Retinal pigment epithelial cell (primary cell): ENCODE measurements at regions not wholly inside any gene's neighbourhood (a gene's known extent, or its start where the extent isn't known, plus 50 kb on each side); places are given as distances from the start of the nearest gene placed in this dataset.

Experiments used
- DNase-seq: peaks from one replicate; pipeline ENCODE4 v3.0.0-alpha.2; 2010; ENCODE audit warnings: low read depth
- H3K4me3 ChIP-seq: 2 replicates; pipeline ENCODE4 v1.5.1; 2011; ENCODE audit warnings: mild to moderate bottlenecking, low read length, control low read depth, moderate library complexity
- CTCF ChIP-seq: conservative IDR thresholded peaks from 2 replicates; pipeline ENCODE4 v1.5.1; 2011; ENCODE audit warnings: low read depth, low read length, control low read depth, inconsistent platforms

- DNase-seq: no peak
- TF ChIP-seq CTCF: no peak
- no peak overlapping the region for H3K4me3 ChIP-seq
These were observed 104.3 kb downstream of the HHIPL2 start for GRCh38 chr1:222443566-222443965.

GRCh38 chr1:222441066-222441465, 106.8 kb downstream of the HHIPL2 start:
- no peak for TF ChIP-seq CTCF
- DNase-seq: peak; percentile 91
- no peak overlapping the region for H3K4me3 ChIP-seq

GRCh38 chr1:222424826-222425225, 123.1 kb downstream of the HHIPL2 start:
- DNase-seq: no peak
- TF ChIP-seq CTCF: no peak
- H3K4me3 ChIP-seq: no peak overlapping the region

- TF ChIP-seq CTCF: no peak
- no peak for DNase-seq
- H3K4me3 ChIP-seq: no peak overlapping the region
These were observed 126.5 kb downstream of the HHIPL2 start for GRCh38 chr1:222421380-222421779.

- no peak for DNase-seq
- no peak for TF ChIP-seq CTCF
- H3K4me3 ChIP-seq: no peak overlapping the region
These were observed 127.3 kb downstream of the HHIPL2 start for GRCh38 chr1:222420633-222421032.

GRCh38 chr1:222418654-222419053, 129.2 kb downstream of the HHIPL2 start:
- TF ChIP-seq CTCF: no peak
- no peak overlapping the region for H3K4me3 ChIP-seq
- no peak for DNase-seq

GRCh38 chr1:222417264-222417663, 130.6 kb downstream of the HHIPL2 start:
- no peak for TF ChIP-seq CTCF
- no peak overlapping the region for H3K4me3 ChIP-seq
- no peak for DNase-seq
